ENCODE measurements at regions not wholly inside any gene's neighbourhood (a gene's known extent, or its start where the extent isn't known, plus 50 kb on each side); places are given as distances from the start of the nearest gene placed in this dataset.

DNA sequence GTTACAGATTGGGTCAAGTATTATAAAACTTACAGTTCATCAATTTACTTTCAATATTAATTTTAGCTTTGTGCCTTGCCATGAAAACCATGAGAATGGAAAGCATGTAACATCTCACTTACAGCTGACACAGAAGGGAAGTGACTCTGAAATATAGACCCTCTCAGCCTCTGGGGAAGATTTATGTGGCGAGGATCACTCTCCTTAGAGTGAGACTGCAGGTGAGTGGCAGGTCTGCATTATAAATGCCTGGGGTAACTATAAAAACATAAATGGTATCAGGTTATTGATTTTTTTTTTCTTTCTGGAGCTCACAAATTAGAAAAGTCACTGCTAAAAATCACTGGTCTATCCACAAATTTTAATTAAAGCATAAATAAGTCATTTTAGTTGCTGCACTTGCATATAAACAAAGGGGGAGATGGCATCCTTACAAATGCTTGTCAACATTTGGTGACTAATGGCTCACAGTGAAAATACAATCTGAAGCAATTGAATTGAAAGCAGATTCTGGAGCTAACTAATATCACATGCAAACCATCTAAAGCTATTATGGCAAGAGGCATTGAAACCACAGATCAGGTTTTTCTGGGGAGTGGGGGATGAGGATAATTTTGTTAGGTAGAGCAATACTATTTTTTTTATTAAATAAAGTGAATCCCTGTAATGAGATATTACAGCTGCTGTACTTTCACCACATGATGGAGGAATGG is 200.9 kb downstream of the TM2D1 start:
- no peak for DNase-seq (ENCODE audit: low read depth in 2 of 2)

DNA sequence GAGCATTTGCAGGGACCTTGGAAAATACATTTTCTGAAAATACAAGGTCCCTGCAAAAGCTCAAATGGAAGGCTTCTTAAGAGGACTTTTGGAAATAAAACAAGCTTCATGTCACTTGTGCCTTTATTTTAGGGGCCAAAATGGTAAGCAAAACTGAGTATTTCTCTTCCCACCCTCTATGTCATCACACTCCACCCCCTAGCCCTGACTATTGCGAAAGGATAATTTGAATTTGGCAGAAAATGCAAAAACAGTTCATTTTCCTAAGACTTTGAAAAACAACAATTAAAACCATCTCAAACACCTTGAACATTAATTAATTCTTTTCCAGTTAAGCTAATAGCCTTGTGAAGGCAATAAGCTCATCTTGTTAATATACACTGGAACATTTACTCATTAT is 201.7 kb downstream of the TM2D1 start:
- DNase-seq (ENCODE audit: low read depth in 2 of 2): no peak

DNA sequence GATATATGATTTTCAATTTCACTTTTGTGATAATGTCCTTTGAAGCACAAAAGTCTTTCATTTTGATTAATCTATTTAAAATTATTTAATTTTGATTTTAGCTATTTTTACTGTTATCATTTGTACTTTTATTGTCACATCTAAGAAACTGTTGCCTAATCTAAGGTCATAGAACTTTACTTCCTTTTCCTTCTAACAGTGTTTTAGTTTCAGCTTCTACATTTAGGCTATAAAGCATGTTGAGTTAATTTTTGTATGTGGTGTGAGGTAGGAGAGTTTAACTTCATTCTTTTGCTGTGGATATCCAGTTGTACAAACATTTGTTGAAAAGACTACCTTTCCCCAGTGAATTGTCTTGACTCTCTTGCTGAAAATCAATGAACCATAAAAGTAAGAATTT is 204.5 kb downstream of the TM2D1 start:
- DNase-seq (ENCODE audit: low read depth in 2 of 2): no peak

DNA sequence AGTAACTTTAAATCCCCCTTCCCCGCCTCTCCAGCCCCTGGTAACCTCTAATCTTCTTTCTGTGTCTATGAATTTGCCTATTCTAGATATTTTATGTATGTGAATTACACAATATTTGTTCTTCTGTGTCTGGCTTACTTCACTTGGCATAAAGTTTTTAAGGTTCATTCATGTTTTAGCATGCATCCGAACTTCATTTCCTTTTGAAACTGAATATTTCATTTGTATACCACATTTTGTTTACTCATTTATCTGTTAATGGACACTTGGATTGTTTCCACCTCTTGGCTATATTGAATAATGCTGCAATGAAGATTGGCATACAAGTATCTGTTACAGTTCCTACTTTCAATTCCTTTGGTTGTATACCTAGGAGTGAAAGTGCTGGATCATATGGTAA is 205.3 kb downstream of the TM2D1 start:
- no peak for DNase-seq (ENCODE audit: low read depth in 2 of 2)

DNA sequence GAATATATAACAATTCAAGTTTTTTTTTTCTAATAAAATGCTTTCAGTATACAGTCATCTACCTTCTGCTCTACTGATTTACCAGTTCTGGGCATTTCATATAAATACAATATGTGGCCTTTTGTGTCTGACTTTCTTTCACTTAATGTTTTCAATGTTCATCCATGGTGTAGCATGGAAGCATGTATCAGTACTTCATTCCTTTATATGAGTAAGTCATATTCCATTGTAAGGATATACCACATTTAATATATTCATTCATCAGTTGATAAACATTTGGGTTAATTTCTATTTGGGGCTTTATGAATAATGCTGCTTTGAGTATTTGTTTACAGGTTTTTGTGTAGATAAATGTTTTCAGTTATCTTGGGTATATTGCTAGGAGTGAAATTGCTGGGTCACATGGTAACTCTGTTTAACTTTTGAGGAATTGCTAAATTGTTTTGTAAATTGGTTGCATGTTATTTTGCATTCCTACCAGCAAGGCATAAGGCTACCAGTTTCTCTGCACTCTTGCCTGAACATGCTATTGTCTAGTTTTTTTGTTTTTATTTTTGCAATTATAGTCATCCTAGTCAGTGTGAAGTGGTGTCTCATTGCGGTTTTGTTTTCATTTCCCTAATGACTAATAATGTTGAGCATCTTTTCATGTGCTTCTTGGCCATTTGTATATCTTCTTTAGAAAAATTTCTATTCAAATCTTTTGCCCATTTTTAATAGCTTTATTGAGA is 206.1 kb downstream of the TM2D1 start:
- DNase-seq (ENCODE audit: low read depth in 2 of 2): no peak

DNA sequence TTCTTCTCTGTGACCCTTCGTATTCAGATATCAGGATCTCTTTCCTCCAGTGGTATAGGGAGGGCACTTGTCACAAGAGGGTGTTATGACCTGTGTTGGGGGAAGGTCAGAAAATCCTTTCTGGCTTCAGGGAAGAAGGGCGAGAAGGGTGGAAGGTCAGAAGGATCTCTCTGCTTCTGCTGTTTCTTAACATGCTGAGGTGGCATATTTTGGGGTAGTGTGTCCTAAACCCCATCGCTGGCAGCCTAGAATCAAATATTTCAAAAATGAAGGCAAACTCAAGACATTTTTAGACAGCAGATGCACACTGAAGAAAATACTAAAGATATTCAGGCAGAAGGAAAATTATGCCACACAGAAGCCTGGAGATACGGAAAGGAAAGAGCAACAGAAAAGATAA is 207.6 kb downstream of the TM2D1 start:
- DNase-seq (ENCODE audit: low read depth in 2 of 2): no peak

DNA sequence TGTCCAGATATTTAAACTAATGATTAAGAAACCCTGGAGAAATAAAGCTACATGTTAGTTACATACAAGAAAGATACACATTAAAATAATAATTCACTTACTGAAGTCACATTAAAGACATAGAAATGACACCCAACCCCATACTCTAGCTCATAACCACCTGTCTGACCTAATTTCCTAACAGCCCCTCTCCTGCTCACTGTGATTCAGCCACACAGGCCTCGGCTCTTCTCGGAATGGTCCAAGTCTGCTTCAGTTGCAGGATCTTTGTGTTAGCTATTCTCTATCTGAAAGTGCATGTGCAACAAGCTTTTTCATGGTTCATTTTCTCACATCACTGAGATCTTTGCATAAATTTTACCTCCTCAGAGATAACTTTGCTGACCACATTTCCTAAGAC is 209.8 kb downstream of the TM2D1 start:
- DNase-seq (ENCODE audit: low read depth in 2 of 2): no peak

Data from stimulated activated CD8-positive, alpha-beta memory T cell treated with anti-CD3 and anti-CD28 coated beads, Interleukin-15, amount 100 ng/mL, for 4 hours (primary cell).